ENCODE measurements at regions not wholly inside any gene's neighbourhood (a gene's known extent, or its start where the extent isn't known, plus 50 kb on each side); places are given as distances from the start of the nearest gene placed in this dataset.

- no peak for DNase-seq
Observed at GRCh38 chr1:162919034-162919433, 58.1 kb upstream of the CCDC190 start.

- no peak for DNase-seq
Observed at GRCh38 chr1:162918151-162918754, 57.3 kb upstream of the CCDC190 start.

- DNase-seq: no peak
Observed at GRCh38 chr1:162916821-162917613, 56.0 kb upstream of the CCDC190 start.

- DNase-seq: no peak
Observed at GRCh38 chr1:162916407-162916806, 55.4 kb upstream of the CCDC190 start.

- no peak for DNase-seq
Observed at GRCh38 chr1:162914601-162915000, 53.6 kb upstream of the CCDC190 start.

DNA sequence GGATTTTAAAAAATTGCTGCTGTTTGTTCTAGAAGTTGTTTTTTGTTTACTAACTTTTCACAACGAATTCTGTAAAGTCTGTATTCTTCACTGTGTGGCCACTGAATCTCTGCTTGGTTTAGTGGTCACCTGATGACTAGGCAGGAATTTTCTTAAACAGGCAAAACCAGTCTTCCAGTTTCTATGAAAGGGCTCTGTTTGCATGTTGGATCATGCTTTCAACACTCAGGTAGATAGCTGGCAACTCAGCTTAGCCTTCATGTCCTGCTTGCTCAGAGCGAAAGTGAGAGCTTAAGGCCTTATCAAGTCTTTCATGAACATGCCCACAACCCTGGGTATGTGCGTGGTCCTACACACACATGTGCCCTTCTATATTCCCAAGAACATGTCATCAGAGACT lies 52.4 kb upstream of the CCDC190 start:
- no peak for DNase-seq

DNA sequence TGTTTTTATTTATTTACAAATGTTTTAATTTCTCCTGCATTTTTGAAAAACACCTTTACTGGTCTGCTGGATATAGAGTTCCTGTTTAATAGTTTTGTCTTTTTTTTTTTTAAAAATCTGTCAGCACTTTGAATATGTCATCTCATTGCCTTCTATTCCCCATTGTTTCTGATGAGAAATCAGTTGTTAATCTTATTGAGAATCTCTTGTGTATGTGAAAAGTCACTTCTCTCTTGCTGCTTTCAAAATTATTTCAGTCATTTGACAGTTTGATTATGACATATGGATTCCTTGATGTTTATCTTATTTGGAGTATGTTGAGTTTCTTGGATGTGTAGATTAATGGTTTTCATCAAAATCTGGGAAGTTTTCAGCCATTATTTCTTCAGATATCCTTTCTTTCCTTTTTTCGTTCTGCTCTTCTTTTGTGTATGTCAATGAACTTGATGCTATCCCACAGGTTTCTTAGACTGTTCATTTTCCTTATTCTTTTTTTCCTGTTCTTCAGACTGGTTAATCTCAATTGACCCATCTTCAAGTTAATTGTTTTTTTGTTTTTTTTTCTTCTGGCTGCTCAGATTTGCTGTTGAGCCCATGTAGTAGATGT lies 51.2 kb upstream of the CCDC190 start:
- no peak for DNase-seq
